HG02798 (cell line): ENCODE measurements at regions not wholly inside any gene's neighbourhood (a gene's known extent, or its start where the extent isn't known, plus 50 kb on each side); places are given as distances from the start of the nearest gene placed in this dataset.

Experiments used
- ATAC-seq: cut with Tn5 transposase; IDR thresholded peaks from one replicate; pipeline ENCODE4 v1.9.1; 2021; ENCODE audit warnings: mild to moderate bottlenecking; ENCODE audit not compliant: unreplicated experiment, poor library complexity

DNA sequence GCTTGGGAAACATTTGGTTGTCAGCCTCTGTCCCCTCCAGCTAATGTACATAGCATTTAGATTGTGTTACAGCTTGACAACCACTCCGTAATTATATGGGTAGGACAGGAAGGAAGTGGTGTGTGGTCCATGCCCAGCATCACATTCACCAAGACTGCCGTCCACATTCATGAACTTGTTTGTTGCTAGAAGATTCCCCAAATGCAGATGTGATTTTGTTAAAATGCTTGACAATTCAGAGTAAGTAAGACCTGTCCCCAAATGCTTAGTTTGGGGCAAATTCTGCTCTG, 1482.7 kb downstream of the TBC1D22A start:
- no peak for ATAC-seq

DNA sequence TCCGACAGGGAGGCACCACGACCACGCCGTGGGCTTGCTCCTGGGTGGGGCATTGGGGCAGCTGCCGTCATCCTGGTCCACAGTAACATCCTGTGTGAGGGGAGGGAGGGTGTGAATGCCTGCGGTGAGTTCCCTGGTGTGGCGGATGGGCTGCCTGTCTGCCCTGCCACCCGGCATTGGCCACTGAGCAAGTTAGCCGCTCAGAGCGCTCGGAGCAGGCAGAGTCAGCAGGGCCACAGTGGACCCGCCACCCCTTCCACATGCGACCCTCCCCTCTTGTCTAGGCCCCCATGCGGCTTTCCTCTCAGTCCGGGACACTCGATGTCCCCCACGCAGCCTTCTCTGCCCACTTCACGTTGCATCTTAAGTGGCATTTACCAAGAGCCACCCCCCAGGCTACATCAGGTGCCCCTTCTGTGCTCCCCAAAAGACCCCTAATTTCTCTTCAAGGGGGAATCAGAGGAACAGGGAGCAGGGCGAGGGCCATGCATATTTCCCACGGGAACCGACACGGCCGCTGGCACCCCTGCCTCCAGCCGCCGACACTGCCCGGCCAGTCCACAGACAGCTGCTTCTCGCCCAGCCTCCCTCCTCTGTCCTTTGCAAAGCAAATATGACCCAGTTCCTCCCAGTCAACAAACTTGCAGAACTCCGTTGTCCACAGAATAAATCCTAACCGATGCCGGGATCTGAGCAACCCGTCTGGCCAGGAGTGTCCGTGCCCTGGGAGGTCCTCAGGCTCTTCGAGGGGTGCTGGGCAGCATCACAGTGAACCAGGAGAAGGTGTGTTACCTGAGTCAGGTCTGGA, 1482.1 kb downstream of the TBC1D22A start:
- ATAC-seq: no peak

DNA sequence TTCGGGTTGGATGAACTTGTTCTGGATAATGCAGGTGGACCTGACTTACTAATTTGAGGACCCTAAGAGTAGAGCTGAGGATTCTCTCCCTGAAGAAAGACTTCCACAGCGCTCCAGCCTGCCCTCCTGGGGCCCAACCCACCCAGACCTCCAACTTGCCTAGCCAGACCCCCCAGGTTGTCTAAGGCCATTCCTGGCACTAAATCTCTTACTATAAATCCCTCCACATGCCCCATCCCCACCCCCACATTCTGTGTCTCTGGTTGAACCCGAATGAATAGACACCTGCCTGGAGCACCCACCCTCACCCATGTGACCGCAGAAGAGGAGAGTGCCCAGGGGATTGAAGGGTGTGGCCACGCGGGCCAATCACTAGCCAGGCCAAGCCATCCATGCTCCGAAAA, 1480.0 kb downstream of the TBC1D22A start:
- no peak for ATAC-seq

DNA sequence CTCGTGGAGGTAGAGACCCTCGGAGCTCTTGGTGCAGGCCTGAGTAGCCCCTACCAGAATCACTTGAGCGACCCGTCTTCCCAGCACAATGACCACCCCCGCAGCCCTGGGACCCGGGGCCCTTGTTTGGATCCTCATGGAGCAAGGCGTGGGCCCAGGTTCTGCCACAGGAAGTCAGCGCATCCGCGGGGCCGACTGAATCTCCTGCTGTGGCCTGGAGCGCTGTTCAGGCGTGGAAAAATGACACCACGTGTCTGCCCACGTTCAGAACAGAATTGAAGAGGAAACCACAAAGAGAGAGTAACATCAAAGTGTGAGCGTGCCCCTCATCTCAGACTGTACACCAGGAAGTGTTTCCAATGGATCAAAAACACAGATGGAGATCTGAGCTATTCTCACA, 1479.2 kb downstream of the TBC1D22A start:
- ATAC-seq: no peak

DNA sequence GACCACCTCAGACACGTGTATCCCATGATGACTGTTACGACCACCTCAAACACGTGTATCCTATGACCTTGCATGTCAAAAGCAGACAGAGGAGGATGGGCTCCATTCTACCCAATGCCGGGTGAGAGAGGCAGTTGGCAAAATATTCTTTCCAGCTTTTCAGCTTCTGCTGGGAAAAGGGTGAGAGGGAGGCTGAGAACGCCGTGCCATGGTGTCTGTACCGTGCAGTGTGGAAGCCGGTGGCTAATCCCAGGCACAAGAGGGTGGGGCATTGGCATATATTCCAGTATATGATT, 1478.4 kb downstream of the TBC1D22A start:
- ATAC-seq: no peak

DNA sequence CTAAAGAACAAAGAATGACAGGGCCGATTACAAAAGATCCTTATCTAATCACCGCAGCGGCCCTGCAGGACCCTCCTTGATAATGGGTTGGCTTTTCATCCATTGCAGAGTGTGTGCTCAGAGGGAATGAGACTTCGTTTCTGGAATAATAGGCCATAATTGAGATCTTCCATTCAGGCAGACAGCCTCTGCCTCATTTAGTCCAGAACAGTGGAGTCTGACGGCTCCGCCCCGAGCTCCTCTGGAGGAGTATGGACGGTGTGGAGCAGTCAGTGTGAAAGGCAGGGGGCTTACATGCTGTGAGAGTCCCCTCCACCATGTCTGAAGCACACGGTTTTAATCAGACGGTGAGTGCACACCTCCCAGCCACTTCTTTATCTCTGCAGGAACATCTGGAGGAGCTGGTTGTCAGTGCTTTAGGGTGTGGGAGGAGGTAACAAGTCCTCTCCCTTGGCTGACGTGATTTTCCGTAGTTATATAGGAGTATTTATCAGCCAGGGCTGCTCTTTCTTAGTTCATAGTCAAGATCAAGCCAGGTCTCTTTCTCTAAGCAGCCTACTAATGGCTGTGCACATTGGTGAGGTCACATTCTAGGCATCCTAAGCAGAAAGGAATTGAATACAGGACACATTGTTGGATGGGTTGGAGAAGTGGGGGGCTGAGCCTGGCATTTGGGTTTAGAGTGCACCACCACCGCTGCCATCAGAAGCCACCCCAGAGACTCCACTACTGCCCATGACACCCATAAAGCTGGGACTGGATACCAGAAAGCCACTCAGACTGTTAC, 1477.9 kb downstream of the TBC1D22A start:
- no peak for ATAC-seq

DNA sequence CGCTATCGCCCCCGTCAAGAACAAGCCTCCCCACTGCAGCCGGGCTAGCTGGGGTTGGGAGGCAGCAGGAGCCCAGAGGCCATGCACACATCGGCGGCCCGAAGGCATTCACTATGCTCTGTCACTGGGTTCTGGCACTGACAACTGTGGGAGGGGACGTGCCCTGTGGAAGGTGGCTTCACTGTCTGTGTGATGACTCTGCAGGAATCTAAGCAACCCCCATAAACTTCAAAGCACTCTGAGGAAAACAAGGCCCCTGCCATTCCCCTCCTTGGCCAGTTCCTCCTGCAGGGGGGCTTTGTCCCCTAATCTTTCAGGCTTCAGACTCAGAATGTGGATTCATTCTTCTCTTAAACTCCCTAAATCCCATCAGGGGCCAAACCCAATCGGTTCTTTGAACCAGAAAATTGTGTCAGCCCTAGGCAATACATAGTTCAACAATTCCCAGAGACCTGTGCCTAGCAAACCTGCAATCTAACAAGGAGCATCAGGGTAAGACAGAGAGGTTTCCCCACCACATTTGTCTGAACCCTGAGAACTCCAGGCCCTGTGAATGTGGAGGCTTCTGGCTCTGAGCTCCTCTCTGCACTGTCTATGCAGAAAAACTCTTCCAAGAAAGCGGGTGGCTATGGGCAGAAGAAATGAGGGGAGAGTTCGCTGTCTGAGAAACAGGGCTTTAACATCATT, 1477.2 kb downstream of the TBC1D22A start:
- no peak for ATAC-seq

DNA sequence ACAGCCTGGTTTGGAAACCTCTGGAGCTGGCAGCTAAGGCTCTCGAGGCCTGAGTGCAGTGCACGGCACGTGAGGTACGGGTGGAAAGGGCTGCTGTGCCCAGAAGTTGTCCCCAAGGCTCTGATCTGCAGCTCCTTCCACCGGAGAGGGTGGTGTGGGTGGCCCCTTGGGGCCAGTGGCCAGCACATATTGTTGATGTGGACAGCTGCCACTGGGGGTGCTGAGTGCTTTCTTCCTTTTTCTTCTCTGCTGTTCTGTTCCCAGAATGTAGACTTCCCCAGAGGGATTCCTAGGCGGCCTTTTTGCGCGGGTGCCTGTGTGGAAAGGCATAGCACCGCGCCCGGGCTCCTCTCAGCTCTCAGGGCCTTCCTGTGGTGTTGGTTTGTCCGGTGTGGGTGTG, 1476.5 kb downstream of the TBC1D22A start:
- ATAC-seq: no peak

DNA sequence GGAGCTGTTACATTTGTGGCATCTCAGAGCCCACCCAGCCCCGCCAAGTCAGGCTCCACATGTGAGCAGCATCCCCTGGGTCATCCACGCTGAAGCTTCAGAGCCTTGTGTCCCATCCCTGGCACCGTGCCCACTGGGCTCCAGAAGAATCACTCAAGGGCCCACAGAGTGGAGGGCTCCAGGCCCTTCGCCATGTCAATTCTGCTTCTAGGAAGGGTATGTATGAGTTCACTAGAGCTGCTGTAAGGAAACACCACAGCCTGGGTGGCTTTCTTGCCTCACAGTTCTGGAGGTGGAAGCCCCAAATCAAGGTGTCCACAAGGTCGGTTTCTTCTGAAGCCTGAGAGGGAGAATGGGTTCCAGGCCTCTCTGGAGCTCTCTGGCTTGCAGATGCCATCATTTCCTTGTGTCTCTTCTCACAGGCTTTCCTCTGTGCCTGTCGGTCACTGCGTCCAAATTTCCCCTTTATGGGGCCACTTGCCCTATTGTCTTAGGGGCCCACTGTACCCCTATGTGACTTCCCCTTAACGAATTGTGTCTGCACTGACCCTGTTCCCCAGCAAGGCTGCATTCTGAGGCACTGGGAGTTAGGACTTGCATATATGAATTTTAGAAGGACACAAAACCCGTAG, 1476.0 kb downstream of the TBC1D22A start:
- ATAC-seq: no peak

DNA sequence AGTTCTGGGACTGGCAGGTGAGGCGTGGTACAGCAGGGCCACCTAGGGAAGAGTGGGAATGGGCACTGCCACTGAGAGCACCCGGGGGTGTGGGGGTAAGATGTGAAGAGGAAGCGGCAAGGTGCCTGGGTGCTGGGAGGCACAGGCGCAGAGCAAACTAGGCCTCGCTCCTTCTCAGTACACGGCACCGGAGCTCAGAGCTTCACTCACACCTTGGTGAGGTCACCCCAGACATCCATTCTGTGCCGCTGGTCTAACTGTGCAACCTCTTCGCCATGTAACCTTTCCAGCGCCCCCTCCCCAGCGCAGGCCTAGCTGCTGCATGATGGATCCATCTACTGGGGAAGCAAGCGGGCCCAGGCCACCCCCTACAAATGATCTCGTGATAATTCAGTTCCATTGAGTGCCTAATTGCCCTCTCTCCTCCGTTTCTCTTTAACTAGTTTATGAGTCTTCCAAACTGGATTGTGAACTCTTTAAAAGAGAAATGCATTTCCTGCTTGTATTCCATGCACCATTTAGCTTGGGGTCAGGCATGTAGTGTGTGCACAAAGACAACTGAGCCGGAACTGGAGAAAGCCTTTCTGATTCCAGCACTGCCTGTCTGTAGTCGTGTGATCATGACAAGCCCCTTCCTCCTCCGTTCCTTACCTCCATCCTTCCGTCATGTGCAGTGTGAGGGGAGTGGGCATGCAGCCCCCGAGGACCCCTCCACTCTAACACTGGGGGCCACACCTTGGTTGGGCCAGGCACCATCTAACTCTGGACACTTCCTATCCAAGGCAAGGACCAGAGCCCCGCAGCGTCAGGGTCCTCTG, 1475.2 kb downstream of the TBC1D22A start:
- no peak for ATAC-seq

DNA sequence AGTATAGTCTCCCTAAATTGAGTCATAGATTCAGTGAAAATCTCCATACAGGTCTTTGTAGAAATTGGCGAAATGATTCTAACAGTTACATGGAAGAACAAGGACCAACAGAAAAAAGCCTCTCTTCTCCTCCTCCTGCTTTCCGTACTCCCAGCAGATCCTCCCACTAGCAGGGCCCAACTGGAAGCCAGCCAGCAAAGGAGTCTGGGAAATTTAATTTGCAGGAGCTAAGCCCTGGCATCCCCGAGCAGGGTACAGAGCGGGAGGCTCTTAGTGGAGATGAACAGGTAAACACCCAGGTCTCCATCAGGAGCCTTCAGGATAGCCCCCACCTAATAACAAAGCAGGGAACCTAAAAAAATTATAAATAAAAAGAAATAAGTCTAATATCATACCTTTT, 1473.8 kb downstream of the TBC1D22A start:
- no peak for ATAC-seq

DNA sequence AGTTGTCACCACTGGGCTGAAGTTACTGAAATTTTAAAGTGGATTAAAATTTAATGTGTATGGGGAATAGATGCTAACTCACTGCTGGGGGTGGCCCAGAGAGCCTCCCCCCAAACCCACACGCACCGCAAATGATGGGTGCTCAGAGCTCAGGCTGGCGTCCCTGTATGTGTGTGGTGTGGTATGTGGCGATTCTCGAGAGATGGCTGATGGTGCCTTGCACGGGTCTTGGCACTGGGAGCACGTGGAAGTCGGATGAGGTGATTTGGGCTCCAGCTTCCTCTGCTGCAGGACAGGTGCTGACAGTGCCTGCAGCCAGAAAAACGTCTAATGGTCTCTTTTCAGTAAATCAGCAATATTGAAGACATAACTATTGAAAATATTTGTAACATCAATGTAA, 1473.3 kb downstream of the TBC1D22A start:
- ATAC-seq: no peak

DNA sequence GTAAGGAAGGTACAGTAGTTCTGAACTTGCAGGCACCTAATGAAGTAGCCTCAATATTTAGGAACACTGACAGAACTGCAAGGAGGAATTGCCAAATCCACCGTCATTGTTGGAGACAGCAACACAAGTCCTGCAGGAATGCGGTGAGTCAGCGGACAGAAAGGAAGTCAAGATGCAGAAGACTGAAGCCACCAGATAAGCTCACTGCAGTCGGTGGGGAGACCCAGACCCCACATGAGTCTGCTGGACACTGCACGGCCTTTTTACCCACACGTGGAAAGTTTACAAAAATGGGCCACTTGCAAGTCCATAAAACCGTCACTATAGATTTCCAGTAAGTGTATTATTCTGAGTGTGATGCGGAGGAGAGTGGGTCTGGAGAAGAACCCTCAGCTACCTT, 1471.6 kb downstream of the TBC1D22A start:
- ATAC-seq: no peak

DNA sequence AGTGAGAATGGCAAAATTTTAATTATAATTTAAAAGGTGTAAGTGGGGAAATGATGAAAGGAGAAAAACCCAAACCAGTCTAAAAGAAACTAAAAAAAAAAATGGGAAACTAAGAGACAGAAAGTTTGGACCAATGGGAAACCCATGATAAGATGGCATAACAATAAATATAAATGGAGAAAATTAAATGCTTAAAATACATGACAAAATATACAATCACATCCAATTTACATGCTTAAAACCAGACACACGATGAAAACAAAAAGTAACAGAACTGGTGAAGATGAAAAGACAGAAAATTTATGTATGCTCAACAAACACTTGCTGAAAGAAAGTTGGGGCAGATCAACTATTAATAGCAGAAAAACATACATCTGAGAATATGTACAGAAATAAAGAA, 1471.1 kb downstream of the TBC1D22A start:
- ATAC-seq: no peak

DNA sequence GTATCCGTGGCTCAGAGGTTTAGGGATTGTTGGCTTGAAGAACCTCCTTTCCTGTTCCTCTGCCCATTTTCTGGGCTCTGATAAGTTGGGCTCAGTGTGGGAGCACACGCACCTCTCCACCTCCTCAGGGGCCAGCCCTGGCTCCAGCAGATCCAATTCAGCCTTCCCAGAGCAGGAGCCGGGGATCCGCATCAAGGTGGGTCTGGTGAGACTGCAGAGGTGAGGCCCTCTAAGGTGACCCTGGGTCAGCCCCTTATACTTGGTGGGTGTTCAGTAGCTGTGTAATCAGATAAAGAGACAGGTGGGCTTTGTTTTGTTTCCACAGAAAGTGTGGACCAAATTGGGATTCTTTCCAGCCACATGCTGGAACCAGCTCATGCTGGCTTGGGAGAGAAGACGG, 1466.0 kb downstream of the TBC1D22A start:
- ATAC-seq: no peak

DNA sequence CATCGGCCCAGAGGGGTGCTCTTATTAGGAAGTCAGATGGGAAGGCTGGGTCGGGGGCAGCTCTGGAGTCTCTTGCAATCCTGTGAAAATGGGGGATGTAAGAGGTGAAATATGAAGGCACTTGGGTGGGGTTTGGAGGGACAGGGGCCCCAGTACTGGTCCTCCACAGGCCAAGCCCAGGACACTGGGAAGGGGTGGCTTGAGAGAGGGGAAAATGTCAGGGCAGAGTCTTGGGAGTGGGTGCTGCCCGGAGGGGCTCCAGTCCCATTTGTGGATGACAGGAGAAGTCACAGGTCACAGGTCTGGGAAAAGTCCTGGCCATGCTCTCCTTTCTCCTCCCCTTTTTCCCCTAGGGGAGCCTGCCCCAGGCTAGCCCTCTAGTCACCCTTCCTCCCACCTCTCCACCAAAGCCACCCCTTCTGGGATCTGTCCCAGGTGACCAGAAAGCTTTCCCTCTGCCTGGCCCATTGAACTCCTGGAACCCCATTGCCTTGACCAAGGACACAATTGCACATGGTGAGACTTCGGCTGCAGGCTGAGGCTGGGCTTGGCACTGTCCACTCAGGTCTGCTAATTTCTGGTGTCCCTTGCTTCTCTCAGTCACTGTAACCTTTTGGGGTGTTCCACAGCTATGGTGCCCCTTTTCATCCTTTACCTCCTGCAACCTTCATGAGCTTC, 1465.0 kb downstream of the TBC1D22A start:
- ATAC-seq: no peak

DNA sequence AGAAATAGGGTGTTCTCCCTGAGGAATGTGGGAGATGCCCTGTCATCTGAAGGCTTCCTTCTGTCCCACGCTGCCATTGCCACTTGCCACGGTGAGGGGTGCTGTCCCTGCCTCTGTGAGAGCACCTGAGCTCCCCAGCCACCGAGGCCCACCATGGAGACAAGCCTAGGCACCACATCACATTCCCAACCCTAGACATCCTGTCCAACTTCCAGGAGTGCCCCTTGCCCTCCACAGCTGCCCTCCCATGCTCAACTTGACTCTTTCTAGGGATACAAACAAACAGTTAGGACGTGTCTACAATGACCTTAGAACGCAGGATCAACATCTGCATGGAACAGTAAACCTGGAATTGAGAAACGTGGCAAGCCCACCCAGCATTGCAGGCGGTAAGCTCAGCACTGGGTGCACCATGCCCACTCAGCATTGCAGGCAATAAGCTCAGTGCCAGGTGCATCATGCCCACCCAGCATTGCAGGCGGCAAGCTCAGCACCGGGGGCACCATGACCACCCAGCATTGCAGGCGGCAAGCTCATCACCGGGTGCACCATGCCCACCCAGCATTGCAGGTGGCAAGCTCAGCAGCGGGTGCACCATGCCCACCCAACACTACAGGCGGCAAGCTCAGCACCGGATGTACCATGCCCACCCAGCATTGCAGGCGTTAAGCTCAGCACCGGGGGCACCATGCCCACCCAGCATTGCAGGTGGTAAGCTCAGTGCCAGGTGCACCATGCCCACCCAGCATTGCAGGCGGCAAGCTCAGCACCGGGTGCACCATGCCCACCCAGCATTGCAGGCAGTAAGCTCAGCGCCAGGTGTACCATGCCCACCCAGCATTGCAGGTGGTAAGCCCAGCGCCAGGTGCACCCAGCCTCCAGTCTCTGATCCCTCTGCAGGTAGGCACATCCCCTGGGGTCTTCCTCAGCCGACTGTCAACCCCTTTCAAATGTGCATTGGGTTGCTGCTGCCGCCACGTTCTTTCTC, 1463.9 kb downstream of the TBC1D22A start:
- no peak for ATAC-seq

DNA sequence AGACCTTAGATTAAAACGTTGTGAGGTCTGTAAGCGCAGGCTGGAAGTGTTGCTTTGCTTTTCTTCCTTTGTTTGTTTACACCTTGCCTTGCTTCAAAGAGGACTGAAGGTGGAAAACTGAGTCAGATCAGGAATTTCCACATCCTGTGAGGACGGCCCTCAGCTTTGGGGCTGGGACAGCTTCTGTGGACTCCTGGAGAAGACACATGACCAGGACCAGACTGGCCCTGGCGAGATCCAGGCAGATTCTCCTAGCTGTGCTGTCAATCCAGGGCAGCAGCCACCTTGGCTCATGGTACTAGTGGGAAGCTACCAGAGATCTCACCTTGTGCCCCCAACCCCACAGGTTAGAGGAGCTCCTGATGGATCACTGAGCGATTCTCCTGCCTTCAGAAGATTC, 1461.9 kb downstream of the TBC1D22A start:
- no peak for ATAC-seq
